Hepatocyte (in vitro differentiated cells): ENCODE measurements at regions not wholly inside any gene's neighbourhood (a gene's known extent, or its start where the extent isn't known, plus 50 kb on each side); places are given as distances from the start of the nearest gene placed in this dataset.

ENCODE experiments used
- DNase-seq: peaks from one replicate; pipeline ENCODE4 v3.0.0-alpha.2; 2016; ENCODE audit warnings: low spot score
- H2AFZ ChIP-seq: fragments of 200-600 bp; sonication (generic); 2 replicates; pipeline ENCODE4 v1.6.0; 2016; ENCODE audit warnings: antibody characterized with exemption, mild to moderate bottlenecking
- H3K27ac ChIP-seq: fragments of 200-600 bp; sonication (generic); 2 replicates; pipeline ENCODE4 v1.5.1; 2016; ENCODE audit warnings: mild to moderate bottlenecking
- H3K27me3 ChIP-seq: fragments of 200-600 bp; sonication (generic); 2 replicates; pipeline ENCODE4 v1.6.1; 2016
- H3K36me3 ChIP-seq: fragments of 200-600 bp; sonication (generic); replicated peaks from 2 replicates; pipeline ENCODE4 v1.5.1; 2016; ENCODE audit warnings: low read depth; ENCODE audit not compliant: insufficient read depth
- H3K4me1 ChIP-seq: fragments of 200-600 bp; sonication (generic); 2 replicates; pipeline ENCODE4 v1.5.1; 2016; ENCODE audit warnings: mild to moderate bottlenecking, moderate library complexity; ENCODE audit not compliant: insufficient read depth
- H3K4me2 ChIP-seq: fragments of 200-600 bp; sonication (generic); 2 replicates; pipeline ENCODE4 v1.6.0; 2016
- H3K4me3 ChIP-seq: fragments of 200-600 bp; sonication (generic); 2 replicates; pipeline ENCODE4 v1.5.1; 2016; ENCODE audit warnings: mild to moderate bottlenecking
- H3K79me2 ChIP-seq: fragments of 200-600 bp; sonication (generic); 2 replicates; pipeline ENCODE4 v1.6.0; 2017; ENCODE audit warnings: mild to moderate bottlenecking
- H3K9me2 ChIP-seq: fragments of 200-600 bp; sonication (generic); replicated peaks from 2 replicates; pipeline ENCODE4 v1.6.0; 2017; ENCODE audit warnings: mild to moderate bottlenecking; ENCODE audit not compliant: insufficient read depth
- H3K9me3 ChIP-seq: fragments of 200-600 bp; sonication (generic); 2 replicates; pipeline ENCODE4 v1.5.1; 2016; ENCODE audit warnings: low read depth, mild to moderate bottlenecking
- H4K20me1 ChIP-seq: fragments of 200-600 bp; sonication (generic); 2 replicates; pipeline ENCODE4 v1.6.0; 2016; ENCODE audit warnings: mild to moderate bottlenecking; ENCODE audit not compliant: insufficient read depth, poor library complexity, severe bottlenecking
- EZH2 ChIP-seq: fragments of 200-600 bp; sonication (generic); IDR thresholded peaks from 2 replicates; pipeline ENCODE4 v1.6.1; 2016; ENCODE audit warnings: antibody characterized with exemption, mild to moderate bottlenecking, borderline replicate concordance
- EZH2phosphoT487 ChIP-seq: fragments of 200-600 bp; sonication (generic); IDR thresholded peaks from one replicate; pipeline ENCODE4 v1.6.1; 2018; ENCODE audit warnings: antibody characterized with exemption, mild to moderate bottlenecking, low read depth, moderate library complexity; ENCODE audit not compliant: unreplicated experiment, severe bottlenecking
- WGBS: methylation state at CpG from one replicate; pipeline ENCODE4 v1.1.6; 2016; ENCODE audit warnings: low lambda C conversion rate; ENCODE audit errors: missing lambda C conversion rate; 5-methylcytosine and 5-hydroxymethylcytosine counted together
- TF ChIP-seq, protein P1 (sequence below): fragments of 200-600 bp; sonication (generic); IDR thresholded peaks from 2 replicates; pipeline ENCODE4 v1.5.1; 2016; ENCODE audit warnings: antibody characterized with exemption, mild to moderate bottlenecking; ENCODE audit not compliant: poor library complexity

GRCh38 chr2:20111311-20112131 lies 60.1 kb upstream of the LAPTM4A start:
- Histone ChIP-seq H2AFZ (no peak overlapping the region), H3K4me1 (peaks cover 18% of the 10 kb centered on the region)

GRCh38 chr2:20110876-20111275 lies 59.4 kb upstream of the LAPTM4A start:
- H3K79me2 ChIP-seq: no peaks in the 10 kb centered on the region

More at GRCh38 chr2:20111311-20112131, 60.1 kb upstream of the LAPTM4A start:
- Histone ChIP-seq H3K9me2 (no peaks in the 10 kb centered on the region), H3K4me2 (no peak overlapping the region), H3K79me2 (no peaks in the 10 kb centered on the region), H3K4me3 (no peak overlapping the region), H3K27me3 (no peaks in the 10 kb centered on the region), H3K27ac (no peak overlapping the region), H4K20me1 (no peaks in the 10 kb centered on the region), H3K36me3 (no peaks in the 10 kb centered on the region), H3K9me3 (no peaks in the 10 kb centered on the region)
- TF ChIP-seq EZH2phosphoT487: no peak
- no peak for TF ChIP-seq EZH2
- TF ChIP-seq, protein P1, sequence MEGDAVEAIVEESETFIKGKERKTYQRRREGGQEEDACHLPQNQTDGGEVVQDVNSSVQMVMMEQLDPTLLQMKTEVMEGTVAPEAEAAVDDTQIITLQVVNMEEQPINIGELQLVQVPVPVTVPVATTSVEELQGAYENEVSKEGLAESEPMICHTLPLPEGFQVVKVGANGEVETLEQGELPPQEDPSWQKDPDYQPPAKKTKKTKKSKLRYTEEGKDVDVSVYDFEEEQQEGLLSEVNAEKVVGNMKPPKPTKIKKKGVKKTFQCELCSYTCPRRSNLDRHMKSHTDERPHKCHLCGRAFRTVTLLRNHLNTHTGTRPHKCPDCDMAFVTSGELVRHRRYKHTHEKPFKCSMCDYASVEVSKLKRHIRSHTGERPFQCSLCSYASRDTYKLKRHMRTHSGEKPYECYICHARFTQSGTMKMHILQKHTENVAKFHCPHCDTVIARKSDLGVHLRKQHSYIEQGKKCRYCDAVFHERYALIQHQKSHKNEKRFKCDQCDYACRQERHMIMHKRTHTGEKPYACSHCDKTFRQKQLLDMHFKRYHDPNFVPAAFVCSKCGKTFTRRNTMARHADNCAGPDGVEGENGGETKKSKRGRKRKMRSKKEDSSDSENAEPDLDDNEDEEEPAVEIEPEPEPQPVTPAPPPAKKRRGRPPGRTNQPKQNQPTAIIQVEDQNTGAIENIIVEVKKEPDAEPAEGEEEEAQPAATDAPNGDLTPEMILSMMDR: no peak
- 83% methylated on average over 10 of the region's 10 CpGs for WGBS
- DNase-seq: peak; percentile 8

GRCh38 chr2:20110383-20110782 lies 59.0 kb upstream of the LAPTM4A start:
- no peak overlapping the region for H2AFZ ChIP-seq
- no peaks in the 10 kb centered on the region for H4K20me1 ChIP-seq
- no peak overlapping the region for H3K4me3 ChIP-seq
- no peak overlapping the region for H3K27ac ChIP-seq
- no peaks in the 10 kb centered on the region for H3K79me2 ChIP-seq
- no peak overlapping the region for H3K4me2 ChIP-seq
- H3K9me2 ChIP-seq: no peaks in the 10 kb centered on the region
- no peak for DNase-seq
- H3K36me3 ChIP-seq: no peaks in the 10 kb centered on the region
- H3K27me3 ChIP-seq: no peaks in the 10 kb centered on the region
- 91% methylated on average over 3 of the region's 3 CpGs for WGBS
- TF ChIP-seq EZH2phosphoT487: no peak
- TF ChIP-seq EZH2: no peak
- TF ChIP-seq, protein P1: no peak
- no peaks in the 10 kb centered on the region for H3K9me3 ChIP-seq
- peaks cover 10% of the 10 kb centered on the region for H3K4me1 ChIP-seq

More at GRCh38 chr2:20110876-20111275, 59.4 kb upstream of the LAPTM4A start:
- H3K9me2 ChIP-seq: no peaks in the 10 kb centered on the region
- H3K27me3 ChIP-seq: no peaks in the 10 kb centered on the region
- no peaks in the 10 kb centered on the region for H3K36me3 ChIP-seq
- TF ChIP-seq EZH2 (no peak), EZH2phosphoT487 (no peak)
- TF ChIP-seq, protein P1: no peak
- no peak overlapping the region for H3K4me3 ChIP-seq
- H3K4me1 ChIP-seq: peaks cover 15% of the 10 kb centered on the region
- H4K20me1 ChIP-seq: no peaks in the 10 kb centered on the region
- no peaks in the 10 kb centered on the region for H3K9me3 ChIP-seq
- no peak overlapping the region for H2AFZ ChIP-seq
- WGBS: 70% methylated on average over 7 of the region's 7 CpGs
- DNase-seq: no peak
- H3K27ac ChIP-seq: no peak overlapping the region
- H3K4me2 ChIP-seq: no peak overlapping the region
